ENCODE measurements at regions not wholly inside any gene's neighbourhood (a gene's known extent, or its start where the extent isn't known, plus 50 kb on each side); places are given as distances from the start of the nearest gene placed in this dataset.

- Histone ChIP-seq H3K9me3 (ENCODE audit: control insufficient read depth, insufficient read depth, low read length) (no peaks in the 10 kb centered on the region), H3K79me2 (ENCODE audit: control insufficient read depth, low read length) (no peaks in the 10 kb centered on the region), H3F3A (ENCODE audit: control insufficient read depth, insufficient read depth) (no peaks in the 10 kb centered on the region), H3K27ac (ENCODE audit: low read depth, low read length) (no peak overlapping the region), H3K36me3 (ENCODE audit: control insufficient read depth, low read length) (no peaks in the 10 kb centered on the region), H3K27me3 (ENCODE audit: control insufficient read depth, low read length) (no peaks in the 10 kb centered on the region), H3K4me2 (ENCODE audit: low read length) (no peak overlapping the region), H3K9me2 (replicated peaks; ENCODE audit: control insufficient read depth, low read length) (no peaks in the 10 kb centered on the region), H3K4me1 (ENCODE audit: control insufficient read depth, low read length) (no peaks in the 10 kb centered on the region), H4K20me1 (ENCODE audit: control insufficient read depth, insufficient read depth, low read depth, low read length) (no peaks in the 10 kb centered on the region), H3K4me3 (ENCODE audit: low read length) (no peak overlapping the region)
- TF ChIP-seq EZH2phosphoT487 (IDR thresholded peaks at IDR 0.05; ENCODE audit: borderline replicate concordance, low read length) (no peak), CTCF (IDR thresholded peaks at IDR 0.05; ENCODE audit: low read depth, low read length, poor library complexity, severe bottlenecking) (no peak)
Measured at GRCh38 chrX:65941775-65942174, 98.1 kb downstream of the VSIG4 start.

- H4K20me1 ChIP-seq (ENCODE audit: control insufficient read depth, insufficient read depth, low read depth, low read length), result no peaks in the 10 kb centered on the region
- H3K79me2 ChIP-seq (ENCODE audit: control insufficient read depth, low read length), result no peaks in the 10 kb centered on the region
- no peaks in the 10 kb centered on the region for H3K9me2 ChIP-seq (replicated peaks; ENCODE audit: control insufficient read depth, low read length)
- H3K27ac ChIP-seq (ENCODE audit: low read depth, low read length), result no peak overlapping the region
- TF ChIP-seq EZH2phosphoT487 (IDR thresholded peaks at IDR 0.05; ENCODE audit: borderline replicate concordance, low read length) (no peak), CTCF (IDR thresholded peaks at IDR 0.05; ENCODE audit: low read depth, low read length, poor library complexity, severe bottlenecking) (no peak)
- H3K27me3 ChIP-seq (ENCODE audit: control insufficient read depth, low read length), result no peaks in the 10 kb centered on the region
- no peaks in the 10 kb centered on the region for H3K9me3 ChIP-seq (ENCODE audit: control insufficient read depth, insufficient read depth, low read length)
- no peak overlapping the region for H3K4me2 ChIP-seq (ENCODE audit: low read length)
- H3K36me3 ChIP-seq (ENCODE audit: control insufficient read depth, low read length), result no peaks in the 10 kb centered on the region
- no peaks in the 10 kb centered on the region for H3F3A ChIP-seq (ENCODE audit: control insufficient read depth, insufficient read depth)
- no peak overlapping the region for H3K4me3 ChIP-seq (ENCODE audit: low read length)
- no peaks in the 10 kb centered on the region for H3K4me1 ChIP-seq (ENCODE audit: control insufficient read depth, low read length)
Measured at GRCh38 chrX:65933085-65933589, 106.7 kb downstream of the VSIG4 start.

- Histone ChIP-seq H3K27ac (ENCODE audit: low read depth, low read length) (no peak overlapping the region), H3K27me3 (ENCODE audit: control insufficient read depth, low read length) (no peaks in the 10 kb centered on the region), H3K79me2 (ENCODE audit: control insufficient read depth, low read length) (no peaks in the 10 kb centered on the region), H3K4me3 (ENCODE audit: low read length) (no peak overlapping the region), H4K20me1 (ENCODE audit: control insufficient read depth, insufficient read depth, low read depth, low read length) (no peaks in the 10 kb centered on the region), H3K36me3 (ENCODE audit: control insufficient read depth, low read length) (no peaks in the 10 kb centered on the region), H3K4me2 (ENCODE audit: low read length) (no peak overlapping the region), H3K9me2 (replicated peaks; ENCODE audit: control insufficient read depth, low read length) (no peaks in the 10 kb centered on the region), H3K4me1 (ENCODE audit: control insufficient read depth, low read length) (no peaks in the 10 kb centered on the region), H3K9me3 (ENCODE audit: control insufficient read depth, insufficient read depth, low read length) (no peaks in the 10 kb centered on the region), H3F3A (ENCODE audit: control insufficient read depth, insufficient read depth) (no peaks in the 10 kb centered on the region)
- TF ChIP-seq EZH2phosphoT487 (IDR thresholded peaks at IDR 0.05; ENCODE audit: borderline replicate concordance, low read length) (no peak), CTCF (IDR thresholded peaks at IDR 0.05; ENCODE audit: low read depth, low read length, poor library complexity, severe bottlenecking) (peak; percentile 31)
Measured at GRCh38 chrX:65932173-65933084, 107.5 kb downstream of the VSIG4 start.
